ENCODE measurements at regions not wholly inside any gene's neighbourhood (a gene's known extent, or its start where the extent isn't known, plus 50 kb on each side); places are given as distances from the start of the nearest gene placed in this dataset.

DNA sequence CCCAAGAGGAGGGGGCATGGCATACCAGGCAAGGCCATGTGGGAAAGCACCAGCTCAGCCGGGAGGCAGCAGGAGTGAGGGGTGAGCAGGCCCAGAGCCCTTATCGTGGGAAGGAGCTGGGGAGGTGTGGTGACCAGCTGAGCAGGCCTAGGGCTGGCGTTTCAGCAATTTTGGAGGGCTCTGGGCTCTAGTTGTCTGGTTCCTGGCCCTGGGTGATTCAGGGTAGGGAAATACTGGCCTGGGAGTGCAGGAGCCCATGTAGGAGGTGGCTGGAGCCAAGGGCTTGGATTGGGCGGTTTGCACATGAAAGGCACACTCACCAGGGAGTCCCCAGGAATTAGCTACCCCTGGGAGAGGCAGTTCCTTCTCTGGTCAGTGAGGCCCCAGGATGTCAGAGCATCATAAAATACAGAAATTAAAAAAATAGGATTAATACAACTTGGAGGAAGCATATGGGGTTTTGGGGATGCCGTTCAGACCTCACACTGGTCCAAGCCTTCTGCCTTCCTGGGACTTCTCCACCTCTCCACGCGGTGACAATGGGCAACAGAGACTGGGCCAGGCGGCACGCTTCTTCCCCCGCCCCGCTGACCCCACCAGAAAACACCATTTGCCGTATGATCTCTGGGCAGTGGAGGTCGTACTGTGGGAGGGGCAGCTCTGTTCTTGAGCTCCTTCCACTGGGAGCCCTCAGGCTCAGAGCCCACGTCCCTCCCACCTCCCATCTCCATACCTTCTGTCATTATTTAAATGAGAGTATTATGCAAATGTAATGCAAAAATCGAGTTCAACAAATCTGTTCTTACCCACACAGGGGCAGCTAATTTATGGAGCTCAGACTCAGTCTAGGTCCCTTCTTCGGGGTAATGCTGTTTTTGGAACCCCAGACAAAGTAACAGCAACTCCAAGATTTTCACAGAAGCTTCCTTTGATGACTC is 133.0 kb upstream of the FAM20C start:
- WGBS (ENCODE audit: low lambda C conversion rate): 61% methylated on average over 16 of the region's 16 CpGs
- H3K27me3 ChIP-seq (ENCODE audit: insufficient read depth): no peaks in the 10 kb centered on the region

More for the DNA sequence above, 133.0 kb upstream of the FAM20C start:
- no peak for TF ChIP-seq CHD2 (IDR thresholded peaks at IDR 0.05; ENCODE audit: low read length, partially characterized antibody)
- no peak for TF ChIP-seq JUND (IDR thresholded peaks at IDR 0.05)
- TF ChIP-seq, protein P1, sequence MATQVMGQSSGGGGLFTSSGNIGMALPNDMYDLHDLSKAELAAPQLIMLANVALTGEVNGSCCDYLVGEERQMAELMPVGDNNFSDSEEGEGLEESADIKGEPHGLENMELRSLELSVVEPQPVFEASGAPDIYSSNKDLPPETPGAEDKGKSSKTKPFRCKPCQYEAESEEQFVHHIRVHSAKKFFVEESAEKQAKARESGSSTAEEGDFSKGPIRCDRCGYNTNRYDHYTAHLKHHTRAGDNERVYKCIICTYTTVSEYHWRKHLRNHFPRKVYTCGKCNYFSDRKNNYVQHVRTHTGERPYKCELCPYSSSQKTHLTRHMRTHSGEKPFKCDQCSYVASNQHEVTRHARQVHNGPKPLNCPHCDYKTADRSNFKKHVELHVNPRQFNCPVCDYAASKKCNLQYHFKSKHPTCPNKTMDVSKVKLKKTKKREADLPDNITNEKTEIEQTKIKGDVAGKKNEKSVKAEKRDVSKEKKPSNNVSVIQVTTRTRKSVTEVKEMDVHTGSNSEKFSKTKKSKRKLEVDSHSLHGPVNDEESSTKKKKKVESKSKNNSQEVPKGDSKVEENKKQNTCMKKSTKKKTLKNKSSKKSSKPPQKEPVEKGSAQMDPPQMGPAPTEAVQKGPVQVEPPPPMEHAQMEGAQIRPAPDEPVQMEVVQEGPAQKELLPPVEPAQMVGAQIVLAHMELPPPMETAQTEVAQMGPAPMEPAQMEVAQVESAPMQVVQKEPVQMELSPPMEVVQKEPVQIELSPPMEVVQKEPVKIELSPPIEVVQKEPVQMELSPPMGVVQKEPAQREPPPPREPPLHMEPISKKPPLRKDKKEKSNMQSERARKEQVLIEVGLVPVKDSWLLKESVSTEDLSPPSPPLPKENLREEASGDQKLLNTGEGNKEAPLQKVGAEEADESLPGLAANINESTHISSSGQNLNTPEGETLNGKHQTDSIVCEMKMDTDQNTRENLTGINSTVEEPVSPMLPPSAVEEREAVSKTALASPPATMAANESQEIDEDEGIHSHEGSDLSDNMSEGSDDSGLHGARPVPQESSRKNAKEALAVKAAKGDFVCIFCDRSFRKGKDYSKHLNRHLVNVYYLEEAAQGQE (IDR thresholded peaks at IDR 0.05; ENCODE audit: low read depth, low read length): no peak
- no peak for TF ChIP-seq RAD21 (IDR thresholded peaks at IDR 0.05; ENCODE audit: low read length)
- no peak for TF ChIP-seq NRF1 (IDR thresholded peaks at IDR 0.05; ENCODE audit: low read depth, low read length)
- TF ChIP-seq RCOR1 (IDR thresholded peaks at IDR 0.05; ENCODE audit: low read length): no peak
- TF ChIP-seq, protein P2, sequence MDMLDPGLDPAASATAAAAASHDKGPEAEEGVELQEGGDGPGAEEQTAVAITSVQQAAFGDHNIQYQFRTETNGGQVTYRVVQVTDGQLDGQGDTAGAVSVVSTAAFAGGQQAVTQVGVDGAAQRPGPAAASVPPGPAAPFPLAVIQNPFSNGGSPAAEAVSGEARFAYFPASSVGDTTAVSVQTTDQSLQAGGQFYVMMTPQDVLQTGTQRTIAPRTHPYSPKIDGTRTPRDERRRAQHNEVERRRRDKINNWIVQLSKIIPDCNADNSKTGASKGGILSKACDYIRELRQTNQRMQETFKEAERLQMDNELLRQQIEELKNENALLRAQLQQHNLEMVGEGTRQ (IDR thresholded peaks at IDR 0.05; ENCODE audit: borderline replicate concordance, low read depth, low read length): no peak
- TF ChIP-seq RXRA (IDR thresholded peaks at IDR 0.05; ENCODE audit: borderline replicate concordance, low read depth): no peak
- no peak for TF ChIP-seq FOXM1 (IDR thresholded peaks at IDR 0.05; ENCODE audit: low read depth)
- TF ChIP-seq, protein P3, sequence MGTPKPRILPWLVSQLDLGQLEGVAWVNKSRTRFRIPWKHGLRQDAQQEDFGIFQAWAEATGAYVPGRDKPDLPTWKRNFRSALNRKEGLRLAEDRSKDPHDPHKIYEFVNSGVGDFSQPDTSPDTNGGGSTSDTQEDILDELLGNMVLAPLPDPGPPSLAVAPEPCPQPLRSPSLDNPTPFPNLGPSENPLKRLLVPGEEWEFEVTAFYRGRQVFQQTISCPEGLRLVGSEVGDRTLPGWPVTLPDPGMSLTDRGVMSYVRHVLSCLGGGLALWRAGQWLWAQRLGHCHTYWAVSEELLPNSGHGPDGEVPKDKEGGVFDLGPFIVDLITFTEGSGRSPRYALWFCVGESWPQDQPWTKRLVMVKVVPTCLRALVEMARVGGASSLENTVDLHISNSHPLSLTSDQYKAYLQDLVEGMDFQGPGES (IDR thresholded peaks at IDR 0.05; ENCODE audit: low read depth, low read length): no peak
- TF ChIP-seq ELF1 (IDR thresholded peaks at IDR 0.05): no peak
- TF ChIP-seq, protein P4, sequence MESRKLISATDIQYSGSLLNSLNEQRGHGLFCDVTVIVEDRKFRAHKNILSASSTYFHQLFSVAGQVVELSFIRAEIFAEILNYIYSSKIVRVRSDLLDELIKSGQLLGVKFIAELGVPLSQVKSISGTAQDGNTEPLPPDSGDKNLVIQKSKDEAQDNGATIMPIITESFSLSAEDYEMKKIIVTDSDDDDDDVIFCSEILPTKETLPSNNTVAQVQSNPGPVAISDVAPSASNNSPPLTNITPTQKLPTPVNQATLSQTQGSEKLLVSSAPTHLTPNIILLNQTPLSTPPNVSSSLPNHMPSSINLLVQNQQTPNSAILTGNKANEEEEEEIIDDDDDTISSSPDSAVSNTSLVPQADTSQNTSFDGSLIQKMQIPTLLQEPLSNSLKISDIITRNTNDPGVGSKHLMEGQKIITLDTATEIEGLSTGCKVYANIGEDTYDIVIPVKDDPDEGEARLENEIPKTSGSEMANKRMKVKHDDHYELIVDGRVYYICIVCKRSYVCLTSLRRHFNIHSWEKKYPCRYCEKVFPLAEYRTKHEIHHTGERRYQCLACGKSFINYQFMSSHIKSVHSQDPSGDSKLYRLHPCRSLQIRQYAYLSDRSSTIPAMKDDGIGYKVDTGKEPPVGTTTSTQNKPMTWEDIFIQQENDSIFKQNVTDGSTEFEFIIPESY (IDR thresholded peaks at IDR 0.05; ENCODE audit: borderline replicate concordance, low read depth): no peak
- TF ChIP-seq YY1 (IDR thresholded peaks at IDR 0.05; ENCODE audit: low read depth): no peak
- TF ChIP-seq, protein P5, sequence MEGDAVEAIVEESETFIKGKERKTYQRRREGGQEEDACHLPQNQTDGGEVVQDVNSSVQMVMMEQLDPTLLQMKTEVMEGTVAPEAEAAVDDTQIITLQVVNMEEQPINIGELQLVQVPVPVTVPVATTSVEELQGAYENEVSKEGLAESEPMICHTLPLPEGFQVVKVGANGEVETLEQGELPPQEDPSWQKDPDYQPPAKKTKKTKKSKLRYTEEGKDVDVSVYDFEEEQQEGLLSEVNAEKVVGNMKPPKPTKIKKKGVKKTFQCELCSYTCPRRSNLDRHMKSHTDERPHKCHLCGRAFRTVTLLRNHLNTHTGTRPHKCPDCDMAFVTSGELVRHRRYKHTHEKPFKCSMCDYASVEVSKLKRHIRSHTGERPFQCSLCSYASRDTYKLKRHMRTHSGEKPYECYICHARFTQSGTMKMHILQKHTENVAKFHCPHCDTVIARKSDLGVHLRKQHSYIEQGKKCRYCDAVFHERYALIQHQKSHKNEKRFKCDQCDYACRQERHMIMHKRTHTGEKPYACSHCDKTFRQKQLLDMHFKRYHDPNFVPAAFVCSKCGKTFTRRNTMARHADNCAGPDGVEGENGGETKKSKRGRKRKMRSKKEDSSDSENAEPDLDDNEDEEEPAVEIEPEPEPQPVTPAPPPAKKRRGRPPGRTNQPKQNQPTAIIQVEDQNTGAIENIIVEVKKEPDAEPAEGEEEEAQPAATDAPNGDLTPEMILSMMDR (IDR thresholded peaks at IDR 0.05): no peak
- Histone ChIP-seq H2AFZ (ENCODE audit: low read depth) (no peak overlapping the region), H4K20me1 (ENCODE audit: insufficient read depth) (no peaks in the 10 kb centered on the region), H3K9me2 (no peaks in the 10 kb centered on the region), H3K9me3 (no peaks in the 10 kb centered on the region), H3K4me1 (ENCODE audit: control insufficient read depth in 1 of 2, insufficient read depth in 2 of 2, low read depth in 1 of 2, low read length in 1 of 2) (peaks cover 2 to 26% of the 10 kb centered on the region in 2 experiments; a peak in 1 of 4 replicates), H3K9ac (no peak overlapping the region), H3K79me2 (ENCODE audit: insufficient read depth) (no peaks in the 10 kb centered on the region), H3K27ac (ENCODE audit: low read depth in 2 of 2, low read length in 1 of 2) (no peak overlapping the region), H3K4me2 (no peak overlapping the region), H3F3A (replicated peaks; ENCODE audit: insufficient read depth) (no peaks in the 10 kb centered on the region), H3K36me3 (replicated peaks in 1 of 2; ENCODE audit: control insufficient read depth in 1 of 2, insufficient read depth in 2 of 2, low read length in 1 of 2) (no peaks in the 10 kb centered on the region), H3K4me3 (ENCODE audit: low read depth in 2 of 2, low read length in 1 of 2) (no peak overlapping the region)
- CTCF ChIA-PET: interaction anchor here (1.1 to 5.8 kb wide), 2 partner anchors 208 to 273 kb away, joined by 3 to 42 read pairs; no protein-coding TSS in a partner anchor
- POLR2A ChIA-PET: no interaction called here
- no peak for DNase-seq
